H9 (cell line): ENCODE measurements at regions not wholly inside any gene's neighbourhood (a gene's known extent, or its start where the extent isn't known, plus 50 kb on each side); places are given as distances from the start of the nearest gene placed in this dataset.

ENCODE experiments used
- DNase-seq: peaks from one replicate; pipeline ENCODE4 v3.0.0-alpha.2; 2017
- H2AFZ ChIP-seq: one replicate; pipeline ENCODE4 v1.6.1; 2013; ENCODE audit warnings: mild to moderate bottlenecking, low read length, control low read depth, moderate library complexity
- H2AK5ac ChIP-seq: 2 replicates; pipeline ENCODE4 v1.6.1; 2013; ENCODE audit warnings: low read length, control low read depth, mixed read lengths; ENCODE audit not compliant: insufficient read length
- H2BK120ac ChIP-seq: one replicate; pipeline ENCODE4 v1.6.1; 2013; ENCODE audit warnings: low read depth, mild to moderate bottlenecking, low read length, control low read depth, inconsistent platforms; ENCODE audit not compliant: poor library complexity, severe bottlenecking
- H2BK12ac ChIP-seq: 2 replicates; pipeline ENCODE4 v1.6.1; 2013; ENCODE audit warnings: low read length, control low read depth, mixed read lengths, low read depth; ENCODE audit not compliant: insufficient read length
- H2BK15ac ChIP-seq: 2 replicates; pipeline ENCODE4 v1.6.1; 2013; ENCODE audit warnings: low read depth, low read length, control low read depth
- H2BK20ac ChIP-seq: one replicate; pipeline ENCODE4 v1.6.1; 2013; ENCODE audit warnings: low read depth, mild to moderate bottlenecking, low read length, control low read depth, inconsistent platforms; ENCODE audit not compliant: poor library complexity, severe bottlenecking
- H2BK5ac ChIP-seq: 2 replicates; pipeline ENCODE4 v1.6.1; 2013; ENCODE audit warnings: low read length, control low read depth, mixed read lengths; ENCODE audit not compliant: insufficient read length
- H3K14ac ChIP-seq: 2 replicates; pipeline ENCODE4 v1.6.1; 2013; ENCODE audit warnings: low read length, control low read depth; ENCODE audit not compliant: insufficient read depth
- H3K18ac ChIP-seq: 2 replicates; pipeline ENCODE4 v1.6.1; 2013; ENCODE audit warnings: low read depth, mild to moderate bottlenecking, mixed read lengths, low read length, control low read depth; ENCODE audit not compliant: insufficient read length
- H3K23ac ChIP-seq: 2 replicates; pipeline ENCODE4 v1.6.1; 2013; ENCODE audit warnings: low read length, control low read depth, mixed read lengths, low read depth; ENCODE audit not compliant: insufficient read length
- H3K23me2 ChIP-seq: 2 replicates; pipeline ENCODE4 v1.6.1; 2013; ENCODE audit warnings: low read depth, mild to moderate bottlenecking, mixed read lengths, low read length, control low read depth; ENCODE audit not compliant: insufficient read length, poor library complexity, severe bottlenecking
- H3K27ac ChIP-seq: 2 replicates; pipeline ENCODE4 v1.5.1; 2013; ENCODE audit warnings: low read length, control low read depth, mixed read lengths, low read depth; ENCODE audit not compliant: insufficient read length
- H3K27me3 ChIP-seq: 2 replicates; pipeline ENCODE4 v1.6.1; 2013; ENCODE audit warnings: low read length, control low read depth, inconsistent platforms; ENCODE audit not compliant: insufficient read depth
- H3K4ac ChIP-seq: 2 replicates; pipeline ENCODE4 v1.6.1; 2013; ENCODE audit warnings: low read depth, mild to moderate bottlenecking, control low read depth, inconsistent platforms, low read length, moderate library complexity
- H3K4me1 ChIP-seq: 2 replicates; pipeline ENCODE4 v1.6.1; 2013; ENCODE audit warnings: low read length, control low read depth, inconsistent platforms; ENCODE audit not compliant: insufficient read depth
- H3K4me2 ChIP-seq: 2 replicates; pipeline ENCODE4 v1.6.1; 2013; ENCODE audit warnings: low read length, control low read depth, mixed read lengths; ENCODE audit not compliant: insufficient read length, insufficient read depth
- H3K56ac ChIP-seq: 2 replicates; pipeline ENCODE4 v1.6.1; 2013; ENCODE audit warnings: low read depth, mild to moderate bottlenecking, mixed read lengths, low read length, control low read depth; ENCODE audit not compliant: insufficient read length
- H3K79me1 ChIP-seq: 2 replicates; pipeline ENCODE4 v1.6.1; 2013; ENCODE audit warnings: low read depth, mild to moderate bottlenecking, moderate library complexity, low read length, control low read depth, inconsistent platforms; ENCODE audit not compliant: insufficient read depth, poor library complexity, severe bottlenecking
- H3K79me2 ChIP-seq: 2 replicates; pipeline ENCODE4 v1.6.1; 2013; ENCODE audit warnings: low read length, control low read depth, inconsistent platforms; ENCODE audit not compliant: insufficient read depth
- H3K9ac ChIP-seq: 2 replicates; pipeline ENCODE4 v1.6.1; 2013; ENCODE audit warnings: low read length, control low read depth, mixed read lengths; ENCODE audit not compliant: insufficient read length; ENCODE audit errors: extremely low read depth
- H3K9me3 ChIP-seq: one replicate; pipeline ENCODE4 v1.6.1; 2013; ENCODE audit warnings: low read depth, low read length, inconsistent platforms; ENCODE audit not compliant: control insufficient read depth
- H3T11ph ChIP-seq: one replicate; pipeline ENCODE4 v1.6.1; 2013; ENCODE audit warnings: mild to moderate bottlenecking, low read length, control low read depth, inconsistent platforms
- H4K20me1 ChIP-seq: one replicate; pipeline ENCODE4 v1.6.1; 2013; ENCODE audit not compliant: control insufficient read depth, insufficient read length, insufficient read depth
- H4K5ac ChIP-seq: 2 replicates; pipeline ENCODE4 v1.6.1; 2013; ENCODE audit warnings: low read depth, mild to moderate bottlenecking, mixed read lengths, low read length, control low read depth; ENCODE audit not compliant: insufficient read length
- H4K8ac ChIP-seq: replicated peaks from 2 replicates; pipeline ENCODE4 v1.6.1; 2013; ENCODE audit warnings: low read length, control low read depth, mixed read lengths, low read depth; ENCODE audit not compliant: insufficient read length
- H4K91ac ChIP-seq: 2 replicates; pipeline ENCODE4 v1.6.1; 2013; ENCODE audit warnings: low read depth, mild to moderate bottlenecking, moderate library complexity, mixed read lengths, low read length, control low read depth; ENCODE audit not compliant: insufficient read length
- H3K27ac Mint-ChIP-seq, 3 experiments: 2 replicates in 2 of 3; 3 replicates in 1 of 3; pipeline ENCODE4 v1.8.0; 2020 to 2021; ENCODE audit warnings: mixed read lengths in 3 of 3, mild to moderate bottlenecking in 1 of 3, moderate library complexity in 1 of 3
- H3K27me3 Mint-ChIP-seq: 2 replicates; pipeline ENCODE4 v1.8.0; 2021; ENCODE audit warnings: low read depth, mild to moderate bottlenecking, moderate library complexity, mixed read lengths
- H3K36me3 Mint-ChIP-seq, 3 experiments: 2 replicates in 2 of 3; 3 replicates in 1 of 3; pipeline ENCODE4 v1.8.0; 2020 to 2021; ENCODE audit warnings: low read depth in 3 of 3, mixed read lengths in 3 of 3; ENCODE audit not compliant: insufficient read depth in 1 of 3
- H3K4me1 Mint-ChIP-seq, 2 experiments: 2 replicates each; pipeline ENCODE4 v1.8.0; 2020; ENCODE audit warnings: mixed read lengths in 2 of 2
- H3K4me3 Mint-ChIP-seq, 2 experiments: 2 replicates in 1 of 2; 3 replicates in 1 of 2; pipeline ENCODE4 v1.8.0; 2020 to 2021; ENCODE audit warnings: mild to moderate bottlenecking in 2 of 2, mixed read lengths in 2 of 2, moderate library complexity in 1 of 2
- H3K9me3 Mint-ChIP-seq, 2 experiments: 2 replicates in 1 of 2; 3 replicates in 1 of 2; pipeline ENCODE4 v1.8.0; 2020; ENCODE audit warnings: mild to moderate bottlenecking in 2 of 2, mixed read lengths in 2 of 2, moderate library complexity in 1 of 2
- CTCF ChIP-seq: fragments of 200-600 bp; sonication (generic); conservative IDR thresholded peaks from 3 replicates; pipeline ENCODE4 v1.8.0; 2021; ENCODE audit warnings: antibody characterized with exemption, mild to moderate bottlenecking
- WGBS: extraction: QIAGEN DNeasy Blood & Tissue Kit; methylation state at CpG from one replicate; pipeline ENCODE4 v1.1.7; 2013; ENCODE audit warnings: missing lambda C conversion rate, low lambda C conversion rate, mixed read lengths; ENCODE audit not compliant: insufficient read length; ENCODE audit errors: extremely low coverage; 5-methylcytosine and 5-hydroxymethylcytosine counted together

- no peak for TF ChIP-seq CTCF
- no peak for DNase-seq
- H3K14ac ChIP-seq, result no peak overlapping the region
- no peak overlapping the region for H4K5ac ChIP-seq
- no peak overlapping the region for H2BK12ac ChIP-seq
- H3K18ac ChIP-seq, result no peak overlapping the region
- no peak overlapping the region for H3T11ph ChIP-seq
- no peak overlapping the region for H3K4me2 ChIP-seq
- no peak overlapping the region for H3K9ac ChIP-seq
- H3K79me1 ChIP-seq, result no peaks in the 10 kb centered on the region
- Mint-ChIP-seq H3K27me3 (no peaks in the 10 kb centered on the region), H3K4me3 (no peak overlapping the region), H3K9me3 (no peaks in the 10 kb centered on the region), H3K36me3 (no peaks in the 10 kb centered on the region), H3K27ac (peak overlapping the region in 1 of 3 experiments; percentile 4; a peak in 1 of 7 replicates), H3K4me1 (no peaks in the 10 kb centered on the region)
- no peak overlapping the region for H4K91ac ChIP-seq
- H4K20me1 ChIP-seq, result no peaks in the 10 kb centered on the region
- no CpG with 5 or more reads among the region's 1 CpG for WGBS
- H3K4ac ChIP-seq, result no peak overlapping the region
- H3K56ac ChIP-seq, result no peak overlapping the region
- H3K23ac ChIP-seq, result no peak overlapping the region
- no peak overlapping the region for H2BK20ac ChIP-seq
- no peaks in the 10 kb centered on the region for H3K4me1 ChIP-seq
- H2BK120ac ChIP-seq, result no peak overlapping the region
- H3K9me3 ChIP-seq, result no peaks in the 10 kb centered on the region
- no peaks in the 10 kb centered on the region for H3K27me3 ChIP-seq
- no peaks in the 10 kb centered on the region for H3K23me2 ChIP-seq
- no peaks in the 10 kb centered on the region for H3K79me2 ChIP-seq
- no peak overlapping the region for H2BK15ac ChIP-seq
- H2BK5ac ChIP-seq, result no peak overlapping the region
- no peak overlapping the region for H2AK5ac ChIP-seq
- H4K8ac ChIP-seq, result no peak overlapping the region
- H2AFZ ChIP-seq, result no peak overlapping the region
- H3K27ac ChIP-seq, result no peak overlapping the region
These were observed 356.3 kb upstream of the PKDCC start for GRCh38 chr2:41691561-41691960.
